ENCODE measurements at regions not wholly inside any gene's neighbourhood (a gene's known extent, or its start where the extent isn't known, plus 50 kb on each side); places are given as distances from the start of the nearest gene placed in this dataset.

GRCh38 chr2:236903978-236904377 is 181.7 kb upstream of the COPS8 start:
- H3K36me3 ChIP-seq (replicated peaks in 1 of 2; ENCODE audit: control insufficient read depth in 1 of 2, insufficient read depth in 2 of 2, low read length in 1 of 2): no peaks in the 10 kb centered on the region
- peaks cover 15% of the 10 kb centered on the region; the same call in 1 of the 2 replicates for H3K27me3 ChIP-seq (ENCODE audit: insufficient read depth)
- no peak overlapping the region for H3K4me3 ChIP-seq (ENCODE audit: low read depth in 2 of 2, low read length in 1 of 2)
- 43% methylated on average over 11 of the region's 11 CpGs for WGBS (ENCODE audit: low lambda C conversion rate)
- H3K9me3 ChIP-seq: no peaks in the 10 kb centered on the region
- ChIA-PET POLR2A (no interaction called here), CTCF (no interaction called here)
- H4K20me1 ChIP-seq (ENCODE audit: insufficient read depth): no peaks in the 10 kb centered on the region
- peaks cover 0 to 2% of the 10 kb centered on the region in 2 experiments; a peak in 1 of 4 replicates for H3K4me1 ChIP-seq (ENCODE audit: control insufficient read depth in 1 of 2, insufficient read depth in 2 of 2, low read depth in 1 of 2, low read length in 1 of 2)
- no peak overlapping the region for H3K9ac ChIP-seq
- no peaks in the 10 kb centered on the region for H3K9me2 ChIP-seq
- H3K79me2 ChIP-seq (ENCODE audit: insufficient read depth): no peaks in the 10 kb centered on the region
- H3K4me2 ChIP-seq: no peak overlapping the region
- H3K27ac ChIP-seq (ENCODE audit: low read depth in 2 of 2, low read length in 1 of 2): no peak overlapping the region
- no peak for TF ChIP-seq GATA2 (CRISPR knock-in tag; IDR thresholded peaks at IDR 0.05)
- TF ChIP-seq FOXM1 (IDR thresholded peaks at IDR 0.05; ENCODE audit: low read depth): no peak
- TF ChIP-seq TAF1 (IDR thresholded peaks at IDR 0.05; ENCODE audit: borderline replicate concordance, low read depth, low read length): no peak
- no peak for TF ChIP-seq JUND (IDR thresholded peaks at IDR 0.05)
- no peak for TF ChIP-seq SIN3A (IDR thresholded peaks at IDR 0.05; ENCODE audit: borderline replicate concordance, low read depth, low read length)
- no peak for TF ChIP-seq FOXJ3 (CRISPR knock-in tag; IDR thresholded peaks at IDR 0.05)
- TF ChIP-seq SMC3 (IDR thresholded peaks at IDR 0.05; ENCODE audit: low read depth, low read length): no peak
- no peak for TF ChIP-seq FOSL2 (IDR thresholded peaks at IDR 0.05; ENCODE audit: borderline replicate concordance, low read depth)
- no peak for TF ChIP-seq MAX (IDR thresholded peaks at IDR 0.05; ENCODE audit: low read depth)
- no peak for TF ChIP-seq USF2 (IDR thresholded peaks at IDR 0.05; ENCODE audit: borderline replicate concordance, low read depth, low read length)
- TF ChIP-seq NFIC (IDR thresholded peaks at IDR 0.05; ENCODE audit: borderline replicate concordance): no peak
- no peak for TF ChIP-seq CHD2 (IDR thresholded peaks at IDR 0.05; ENCODE audit: low read length, partially characterized antibody)
- no peak for TF ChIP-seq PBX3 (IDR thresholded peaks at IDR 0.05)
- no peak for TF ChIP-seq ELF1 (IDR thresholded peaks at IDR 0.05)
- H3F3A ChIP-seq (replicated peaks; ENCODE audit: insufficient read depth): no peaks in the 10 kb centered on the region
- no peak overlapping the region for H2AFZ ChIP-seq (ENCODE audit: low read depth)
- no peak for DNase-seq

GRCh38 chr2:236904389-236905263 is 181.1 kb upstream of the COPS8 start:
- no peak for TF ChIP-seq FOXM1 (IDR thresholded peaks at IDR 0.05; ENCODE audit: low read depth)
- no peak for TF ChIP-seq YY1 (IDR thresholded peaks at IDR 0.05; ENCODE audit: low read depth)
- no peak for TF ChIP-seq IRF3 (IDR thresholded peaks at IDR 0.05; ENCODE audit: low read depth, low read length)
- H4K20me1 ChIP-seq (ENCODE audit: insufficient read depth): no peaks in the 10 kb centered on the region
- peaks cover 0 to under 1% of the 10 kb centered on the region in 2 experiments; a peak in 1 of 4 replicates for H3K4me1 ChIP-seq (ENCODE audit: control insufficient read depth in 1 of 2, insufficient read depth in 2 of 2, low read depth in 1 of 2, low read length in 1 of 2)
- H3F3A ChIP-seq (replicated peaks; ENCODE audit: insufficient read depth): no peaks in the 10 kb centered on the region
- H3K27ac ChIP-seq (ENCODE audit: low read depth in 2 of 2, low read length in 1 of 2): no peak overlapping the region
- H3K27me3 ChIP-seq (ENCODE audit: insufficient read depth): peaks cover 15% of the 10 kb centered on the region; the same call in 1 of the 2 replicates
- H2AFZ ChIP-seq (ENCODE audit: low read depth): no peak overlapping the region
- no peak overlapping the region for H3K4me2 ChIP-seq
- no peaks in the 10 kb centered on the region for H3K9me3 ChIP-seq
- DNase-seq: no peak
- POLR2A ChIA-PET: no interaction called here
- 27% methylated on average over 13 of the region's 13 CpGs for WGBS (ENCODE audit: low lambda C conversion rate)
- H3K9ac ChIP-seq: no peak overlapping the region
- no peak overlapping the region for H3K4me3 ChIP-seq (ENCODE audit: low read depth in 2 of 2, low read length in 1 of 2)
- CTCF ChIA-PET: no interaction called here
- H3K79me2 ChIP-seq (ENCODE audit: insufficient read depth): no peaks in the 10 kb centered on the region
- H3K36me3 ChIP-seq (replicated peaks in 1 of 2; ENCODE audit: control insufficient read depth in 1 of 2, insufficient read depth in 2 of 2, low read length in 1 of 2): no peaks in the 10 kb centered on the region
- H3K9me2 ChIP-seq: no peaks in the 10 kb centered on the region
